HG03432 (cell line): ENCODE measurements at regions not wholly inside any gene's neighbourhood (a gene's known extent, or its start where the extent isn't known, plus 50 kb on each side); places are given as distances from the start of the nearest gene placed in this dataset.
A peak's percentile ranks its signal among the peaks of the same experiment; 100 is the strongest.

Source experiments
- ATAC-seq: cut with Tn5 transposase; IDR thresholded peaks from one replicate; pipeline ENCODE4 v1.9.1; 2021; ENCODE audit warnings: mild to moderate bottlenecking, moderate library complexity; ENCODE audit not compliant: unreplicated experiment

GRCh38 chr13:40026741-40027140 lies 371.3 kb downstream of the COG6 start:
- ATAC-seq = peak; percentile 38

- no peak for ATAC-seq
Observed at GRCh38 chr13:40028446-40028845, 373.0 kb downstream of the COG6 start.

- no peak for ATAC-seq
Observed at GRCh38 chr13:40031031-40031430, 375.6 kb downstream of the COG6 start.

GRCh38 chr13:40039061-40039460 lies 383.6 kb downstream of the COG6 start:
- no peak for ATAC-seq

GRCh38 chr13:40042991-40043390 lies 387.5 kb downstream of the COG6 start:
- ATAC-seq = no peak

GRCh38 chr13:40043764-40044163 lies 388.3 kb downstream of the COG6 start:
- ATAC-seq = no peak

GRCh38 chr13:40047322-40047771 lies 391.9 kb downstream of the COG6 start:
- ATAC-seq = peak; percentile 96

GRCh38 chr13:40048551-40048950 lies 393.1 kb downstream of the COG6 start:
- ATAC-seq = no peak

GRCh38 chr13:40052954-40053353 lies 397.5 kb downstream of the COG6 start:
- no peak for ATAC-seq

- no peak for ATAC-seq
Observed at GRCh38 chr13:40053401-40053800, 397.9 kb downstream of the COG6 start.

- ATAC-seq = peak; percentile 63
Observed at GRCh38 chr13:40054422-40054821, 399.0 kb downstream of the COG6 start.

- ATAC-seq = no peak
Observed at GRCh38 chr13:40056898-40057619, 401.6 kb downstream of the COG6 start.

GRCh38 chr13:40058757-40059236 lies 403.3 kb downstream of the COG6 start:
- peak; percentile 45 for ATAC-seq

GRCh38 chr13:40059540-40060232 lies 404.2 kb downstream of the COG6 start:
- no peak for ATAC-seq

GRCh38 chr13:40060296-40061007 lies 405.0 kb downstream of the COG6 start:
- peak; percentile 82 for ATAC-seq

- no peak for ATAC-seq
Observed at GRCh38 chr13:40061466-40062450, 406.3 kb downstream of the COG6 start.

GRCh38 chr13:40063278-40063698 lies 407.8 kb downstream of the COG6 start:
- ATAC-seq = no peak

- ATAC-seq = no peak
Observed at GRCh38 chr13:40063703-40064102, 408.2 kb downstream of the COG6 start.

GRCh38 chr13:40064154-40065097 lies 409.0 kb downstream of the COG6 start:
- ATAC-seq = no peak
